ENCODE measurements at regions not wholly inside any gene's neighbourhood (a gene's known extent, or its start where the extent isn't known, plus 50 kb on each side); places are given as distances from the start of the nearest gene placed in this dataset.

DNA sequence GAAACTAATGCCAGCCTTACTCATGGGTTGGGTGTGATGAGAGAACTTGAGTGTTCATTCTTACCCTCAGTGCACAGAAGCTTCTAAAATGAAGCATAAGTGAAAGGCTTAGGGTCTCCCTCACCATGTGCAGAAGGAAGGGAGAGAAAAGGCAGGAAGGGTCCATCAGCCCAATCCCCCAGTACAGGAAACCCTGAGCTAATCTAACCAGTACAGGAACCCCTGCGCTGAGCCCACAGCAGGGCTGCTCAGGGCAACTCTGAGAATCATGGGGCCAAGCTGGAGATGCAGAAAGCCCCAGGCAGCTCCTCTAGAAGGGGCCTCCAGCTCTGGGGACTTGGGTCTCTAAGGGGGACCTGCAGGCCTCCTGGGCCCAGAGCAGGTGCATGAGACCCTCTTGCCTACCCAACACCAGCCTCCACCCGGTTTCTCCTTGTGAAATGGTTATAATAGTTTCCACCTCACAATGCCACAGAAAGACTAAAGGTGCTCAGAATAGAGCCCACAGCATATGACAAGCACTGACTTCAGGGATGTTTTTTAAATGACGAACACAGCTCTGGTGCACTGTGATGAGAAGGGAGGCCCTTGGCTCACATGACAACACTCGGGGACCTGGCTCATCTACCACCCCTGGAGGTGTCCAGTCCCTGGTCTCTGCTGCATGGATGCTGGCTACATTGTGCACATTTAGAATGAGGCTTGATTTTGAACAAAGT is 190.1 kb downstream of the ACTL7B start:
- Histone ChIP-seq H3K27me3 (ENCODE audit: low read depth) (no peaks in the 10 kb centered on the region), H3K36me3 (no peaks in the 10 kb centered on the region), H3K4me1 (no peaks in the 10 kb centered on the region), H3K4me3 (no peak overlapping the region), H3K9me3 (no peaks in the 10 kb centered on the region), H3K27ac (no peak overlapping the region)
- DNase-seq = no peak
- TF ChIP-seq CTCF (IDR thresholded peaks at IDR 0.05) = no peak
- intact Hi-C loops (cut with DNase I) = no loop called here
- ATAC-seq = no peak

- Histone ChIP-seq H3K4me3 (no peak overlapping the region), H3K27ac (no peak overlapping the region), H3K9me3 (peaks cover 6% of the 10 kb centered on the region), H3K36me3 (no peaks in the 10 kb centered on the region), H3K4me1 (no peaks in the 10 kb centered on the region), H3K27me3 (ENCODE audit: low read depth) (no peaks in the 10 kb centered on the region)
- no peak for TF ChIP-seq CTCF (IDR thresholded peaks at IDR 0.05)
- intact Hi-C loops (cut with DNase I) = no loop called here
- ATAC-seq (no peak), DNase-seq (no peak)
These were observed 191.2 kb downstream of the ACTL7B start for GRCh38 chr9:108664309-108665255.

DNA sequence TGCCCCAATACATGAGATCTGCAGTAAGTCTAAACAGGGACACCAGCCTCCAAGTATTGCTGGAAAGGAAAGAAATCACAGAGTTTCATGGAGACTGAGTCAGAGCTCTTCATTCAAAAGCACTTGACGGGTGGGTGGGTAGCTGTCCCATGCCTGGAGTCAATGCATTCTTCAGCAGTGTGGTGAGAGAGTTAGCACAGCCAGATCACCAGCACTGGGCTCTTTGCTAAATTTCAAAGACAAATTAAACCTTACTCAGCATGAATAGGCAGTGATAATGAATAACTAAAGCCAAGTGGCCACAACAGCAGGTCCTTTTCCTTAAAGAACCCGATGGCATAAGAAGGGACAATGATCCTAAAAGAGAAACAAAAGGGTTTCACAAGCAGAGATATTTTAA is 192.4 kb downstream of the ACTL7B start:
- Histone ChIP-seq H3K4me1 (no peaks in the 10 kb centered on the region), H3K36me3 (no peaks in the 10 kb centered on the region), H3K27me3 (ENCODE audit: low read depth) (no peaks in the 10 kb centered on the region), H3K4me3 (no peak overlapping the region), H3K27ac (no peak overlapping the region), H3K9me3 (peaks cover 16% of the 10 kb centered on the region)
- ATAC-seq (no peak), DNase-seq (no peak)
- intact Hi-C loops (cut with DNase I) = no loop called here
- TF ChIP-seq CTCF (IDR thresholded peaks at IDR 0.05) = no peak

DNA sequence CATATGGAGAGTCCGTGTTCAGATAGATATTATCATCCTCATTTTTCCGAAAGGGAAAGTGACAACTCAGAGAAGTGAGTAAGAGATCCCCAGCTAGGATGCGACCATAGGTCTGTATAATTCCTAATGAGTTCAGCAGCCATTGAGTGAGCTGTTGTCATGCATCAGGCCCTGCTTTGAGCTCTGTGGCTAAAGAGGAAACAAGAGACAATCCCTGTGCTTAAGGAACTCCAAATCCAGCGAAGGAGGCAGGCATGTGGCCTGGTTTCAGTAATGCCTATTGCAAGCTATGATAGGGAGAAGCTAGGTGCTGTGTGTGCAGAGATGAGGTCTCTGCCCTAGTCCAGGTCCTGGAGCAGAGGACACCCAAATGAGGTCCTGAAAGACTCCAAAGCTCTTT is 192.8 kb downstream of the ACTL7B start:
- intact Hi-C loops (cut with DNase I) = no loop called here
- Histone ChIP-seq H3K27ac (no peak overlapping the region), H3K4me1 (no peaks in the 10 kb centered on the region), H3K9me3 (peaks cover 16% of the 10 kb centered on the region), H3K4me3 (no peak overlapping the region), H3K36me3 (no peaks in the 10 kb centered on the region), H3K27me3 (ENCODE audit: low read depth) (no peaks in the 10 kb centered on the region)
- no peak for ATAC-seq
- TF ChIP-seq CTCF (IDR thresholded peaks at IDR 0.05) = no peak
- DNase-seq = no peak

GRCh38 chr9:108662091-108662875 is 193.5 kb downstream of the ACTL7B start:
- Histone ChIP-seq H3K27ac (no peak overlapping the region), H3K27me3 (ENCODE audit: low read depth) (no peaks in the 10 kb centered on the region), H3K4me3 (no peak overlapping the region), H3K9me3 (peaks cover 16% of the 10 kb centered on the region), H3K36me3 (no peaks in the 10 kb centered on the region), H3K4me1 (no peaks in the 10 kb centered on the region)
- no peak for ATAC-seq
- no peak for DNase-seq
- intact Hi-C loops (cut with DNase I) = no loop called here
- no peak for TF ChIP-seq CTCF (IDR thresholded peaks at IDR 0.05)

Data from lower lobe of right lung (tissue), 2 donors.